ENCODE measurements at regions not wholly inside any gene's neighbourhood (a gene's known extent, or its start where the extent isn't known, plus 50 kb on each side); places are given as distances from the start of the nearest gene placed in this dataset.

DNA sequence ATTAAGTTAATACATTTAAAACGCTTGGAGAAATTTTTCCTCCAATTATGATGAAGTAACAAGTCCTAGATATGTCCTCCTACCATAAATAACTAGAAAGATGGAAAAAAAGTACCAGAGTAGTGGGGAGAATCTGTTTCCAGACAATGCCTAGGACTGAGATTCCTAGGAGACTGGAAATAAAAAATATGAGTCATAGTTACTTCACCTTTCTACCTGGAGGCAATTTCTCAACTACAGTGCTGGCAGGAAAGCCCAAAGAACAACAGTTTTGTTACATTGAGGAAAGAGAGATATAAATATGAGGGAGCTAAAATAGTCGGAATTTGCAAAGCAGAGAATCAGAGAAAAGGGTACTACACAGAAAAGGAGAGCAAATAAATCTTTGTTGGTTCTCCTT, 202.1 kb upstream of the ARHGAP42 start:
- no peaks in the 10 kb centered on the region for H3K27me3 ChIP-seq
- WGBS, 4 donors, result 58 to 65% (median 62%) methylated on average over 2 of the region's 2 CpGs
- no peak overlapping the region for H3K4me3 ChIP-seq
- TF ChIP-seq POLR2A (IDR thresholded peaks at IDR 0.05), result no peak
- TF ChIP-seq, protein P1, sequence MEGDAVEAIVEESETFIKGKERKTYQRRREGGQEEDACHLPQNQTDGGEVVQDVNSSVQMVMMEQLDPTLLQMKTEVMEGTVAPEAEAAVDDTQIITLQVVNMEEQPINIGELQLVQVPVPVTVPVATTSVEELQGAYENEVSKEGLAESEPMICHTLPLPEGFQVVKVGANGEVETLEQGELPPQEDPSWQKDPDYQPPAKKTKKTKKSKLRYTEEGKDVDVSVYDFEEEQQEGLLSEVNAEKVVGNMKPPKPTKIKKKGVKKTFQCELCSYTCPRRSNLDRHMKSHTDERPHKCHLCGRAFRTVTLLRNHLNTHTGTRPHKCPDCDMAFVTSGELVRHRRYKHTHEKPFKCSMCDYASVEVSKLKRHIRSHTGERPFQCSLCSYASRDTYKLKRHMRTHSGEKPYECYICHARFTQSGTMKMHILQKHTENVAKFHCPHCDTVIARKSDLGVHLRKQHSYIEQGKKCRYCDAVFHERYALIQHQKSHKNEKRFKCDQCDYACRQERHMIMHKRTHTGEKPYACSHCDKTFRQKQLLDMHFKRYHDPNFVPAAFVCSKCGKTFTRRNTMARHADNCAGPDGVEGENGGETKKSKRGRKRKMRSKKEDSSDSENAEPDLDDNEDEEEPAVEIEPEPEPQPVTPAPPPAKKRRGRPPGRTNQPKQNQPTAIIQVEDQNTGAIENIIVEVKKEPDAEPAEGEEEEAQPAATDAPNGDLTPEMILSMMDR (IDR thresholded peaks at IDR 0.05), result no peak
- no peaks in the 10 kb centered on the region for H3K36me3 ChIP-seq (replicated peaks in 1 of 2)
- no peaks in the 10 kb centered on the region for H3K9me3 ChIP-seq (replicated peaks in 1 of 3)
- no peak for DNase-seq
- no peak overlapping the region for H3K27ac ChIP-seq
- H3K4me1 ChIP-seq (replicated peaks in 1 of 2), result no peaks in the 10 kb centered on the region
- intact Hi-C loops (cut with DNase I), result no loop called here

DNA sequence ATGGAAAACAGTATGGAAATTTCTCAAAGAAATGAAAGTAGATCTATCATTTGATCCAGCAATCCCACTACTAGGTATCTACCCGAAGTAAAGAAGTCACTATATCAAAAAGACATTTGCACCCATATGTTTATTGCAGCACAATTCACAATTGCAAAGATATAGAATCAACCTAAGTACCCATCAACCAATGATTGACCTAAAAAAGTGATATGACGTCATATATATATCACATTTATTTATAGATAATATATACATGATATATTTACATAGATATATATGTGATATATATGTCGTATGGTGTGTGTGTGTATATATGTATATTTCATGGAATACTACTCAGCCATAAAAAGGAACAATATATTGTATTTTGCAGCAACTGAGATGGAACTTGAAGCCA, 188.3 kb upstream of the ARHGAP42 start:
- Histone ChIP-seq H3K9me3 (replicated peaks in 1 of 3) (no peaks in the 10 kb centered on the region), H3K27me3 (no peaks in the 10 kb centered on the region), H3K4me1 (replicated peaks in 1 of 2) (no peaks in the 10 kb centered on the region), H3K27ac (no peak overlapping the region), H3K4me3 (no peak overlapping the region), H3K36me3 (replicated peaks in 1 of 2) (no peaks in the 10 kb centered on the region)
- DNase-seq, result no peak
- TF ChIP-seq POLR2A (IDR thresholded peaks at IDR 0.05), result no peak
- TF ChIP-seq, protein P1 (IDR thresholded peaks at IDR 0.05), result no peak
- whole genome bisulfite sequencing, 4 donors, result 58 to 84% (median 74%) methylated on average over 3 of the region's 3 CpGs
- intact Hi-C loops (cut with DNase I), result no loop called here

DNA sequence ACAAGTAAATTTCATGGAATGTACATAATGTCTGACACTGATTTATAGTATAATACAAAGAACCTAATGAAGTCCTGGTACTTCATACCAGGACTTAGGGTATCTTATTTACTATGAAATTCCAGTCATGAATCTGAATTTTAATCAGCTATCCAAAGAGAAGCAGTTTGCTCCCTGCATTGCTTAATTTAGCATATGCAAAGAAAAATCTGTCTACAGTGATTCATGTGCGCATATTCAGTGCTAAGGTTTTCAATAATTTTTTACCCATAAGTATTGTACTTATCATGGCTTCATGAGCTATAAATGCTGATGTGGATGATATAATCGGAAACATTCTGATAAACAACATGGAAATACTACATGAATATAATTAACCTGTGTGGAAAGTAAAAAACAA, 185.6 kb upstream of the ARHGAP42 start:
- intact Hi-C loops (cut with DNase I), result no loop called here
- H3K36me3 ChIP-seq (replicated peaks in 1 of 2), result no peaks in the 10 kb centered on the region
- WGBS, 4 donors, result 77 to 91% (median 90%) methylated on average over 2 of the region's 2 CpGs
- no peak overlapping the region for H3K27ac ChIP-seq
- H3K4me1 ChIP-seq (replicated peaks in 1 of 2), result no peaks in the 10 kb centered on the region
- no peaks in the 10 kb centered on the region for H3K27me3 ChIP-seq
- DNase-seq, result no peak
- no peak overlapping the region for H3K4me3 ChIP-seq
- TF ChIP-seq, protein P1 (IDR thresholded peaks at IDR 0.05), result no peak
- TF ChIP-seq POLR2A (IDR thresholded peaks at IDR 0.05), result no peak
- H3K9me3 ChIP-seq (replicated peaks in 1 of 3), result no peaks in the 10 kb centered on the region

DNA sequence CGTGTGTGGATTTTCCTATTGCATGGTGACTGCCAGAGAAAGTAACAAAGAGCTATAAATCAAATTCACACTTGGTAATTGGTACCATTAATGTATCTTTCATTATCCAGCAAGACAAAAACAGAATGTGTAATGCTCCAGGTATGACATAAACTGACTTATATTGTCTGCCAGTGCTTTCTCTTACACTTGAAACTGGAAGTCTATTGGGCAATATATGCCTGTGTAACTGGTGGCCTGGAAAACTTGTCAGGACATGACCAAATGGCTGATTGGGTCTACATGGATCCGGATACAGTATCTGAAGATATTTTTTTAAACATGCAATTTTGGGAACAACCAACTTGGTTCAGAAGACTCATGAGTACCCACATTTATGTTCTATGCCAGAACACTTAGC, 174.6 kb upstream of the ARHGAP42 start:
- TF ChIP-seq, protein P1 (IDR thresholded peaks at IDR 0.05), result no peak
- TF ChIP-seq POLR2A (IDR thresholded peaks at IDR 0.05), result no peak
- 59 to 85% (median 77%) methylated on average over 2 of the region's 2 CpGs for WGBS, 4 donors
- no peaks in the 10 kb centered on the region for H3K27me3 ChIP-seq
- DNase-seq, result no peak
- H3K9me3 ChIP-seq (replicated peaks in 1 of 3), result no peaks in the 10 kb centered on the region
- H3K36me3 ChIP-seq (replicated peaks in 1 of 2), result no peaks in the 10 kb centered on the region
- H3K27ac ChIP-seq, result no peak overlapping the region
- intact Hi-C loops (cut with DNase I), result no loop called here
- H3K4me1 ChIP-seq (replicated peaks in 1 of 2), result no peaks in the 10 kb centered on the region
- H3K4me3 ChIP-seq, result no peak overlapping the region
